ENCODE measurements at regions not wholly inside any gene's neighbourhood (a gene's known extent, or its start where the extent isn't known, plus 50 kb on each side); places are given as distances from the start of the nearest gene placed in this dataset.

DNA sequence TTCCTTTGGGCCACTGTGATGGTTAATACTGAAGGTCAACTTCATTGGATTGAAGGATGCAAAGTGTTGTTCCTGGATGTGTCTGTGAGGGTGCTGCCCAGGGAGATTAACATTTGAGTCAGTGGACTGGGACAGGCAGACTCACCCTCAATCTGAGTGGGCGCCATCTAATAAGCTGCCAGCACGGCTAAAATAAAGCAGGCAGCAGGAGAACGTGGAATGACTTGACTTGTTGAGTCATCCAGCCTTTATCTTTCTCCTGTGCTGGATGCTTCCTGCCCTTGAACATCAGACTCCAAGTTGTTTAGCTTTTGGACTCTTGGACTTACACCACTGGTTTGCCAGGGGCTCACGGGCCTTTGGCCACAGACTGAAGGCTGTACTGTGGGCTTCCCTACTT is 1046.9 kb downstream of the TYW1 start:
- TF ChIP-seq, protein P1, sequence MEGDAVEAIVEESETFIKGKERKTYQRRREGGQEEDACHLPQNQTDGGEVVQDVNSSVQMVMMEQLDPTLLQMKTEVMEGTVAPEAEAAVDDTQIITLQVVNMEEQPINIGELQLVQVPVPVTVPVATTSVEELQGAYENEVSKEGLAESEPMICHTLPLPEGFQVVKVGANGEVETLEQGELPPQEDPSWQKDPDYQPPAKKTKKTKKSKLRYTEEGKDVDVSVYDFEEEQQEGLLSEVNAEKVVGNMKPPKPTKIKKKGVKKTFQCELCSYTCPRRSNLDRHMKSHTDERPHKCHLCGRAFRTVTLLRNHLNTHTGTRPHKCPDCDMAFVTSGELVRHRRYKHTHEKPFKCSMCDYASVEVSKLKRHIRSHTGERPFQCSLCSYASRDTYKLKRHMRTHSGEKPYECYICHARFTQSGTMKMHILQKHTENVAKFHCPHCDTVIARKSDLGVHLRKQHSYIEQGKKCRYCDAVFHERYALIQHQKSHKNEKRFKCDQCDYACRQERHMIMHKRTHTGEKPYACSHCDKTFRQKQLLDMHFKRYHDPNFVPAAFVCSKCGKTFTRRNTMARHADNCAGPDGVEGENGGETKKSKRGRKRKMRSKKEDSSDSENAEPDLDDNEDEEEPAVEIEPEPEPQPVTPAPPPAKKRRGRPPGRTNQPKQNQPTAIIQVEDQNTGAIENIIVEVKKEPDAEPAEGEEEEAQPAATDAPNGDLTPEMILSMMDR (IDR thresholded peaks at IDR 0.05; ENCODE audit: low read depth, low read length), result no peak
- H3K4me3 ChIP-seq (ENCODE audit: low read depth, low read length), result no peak overlapping the region

DNA sequence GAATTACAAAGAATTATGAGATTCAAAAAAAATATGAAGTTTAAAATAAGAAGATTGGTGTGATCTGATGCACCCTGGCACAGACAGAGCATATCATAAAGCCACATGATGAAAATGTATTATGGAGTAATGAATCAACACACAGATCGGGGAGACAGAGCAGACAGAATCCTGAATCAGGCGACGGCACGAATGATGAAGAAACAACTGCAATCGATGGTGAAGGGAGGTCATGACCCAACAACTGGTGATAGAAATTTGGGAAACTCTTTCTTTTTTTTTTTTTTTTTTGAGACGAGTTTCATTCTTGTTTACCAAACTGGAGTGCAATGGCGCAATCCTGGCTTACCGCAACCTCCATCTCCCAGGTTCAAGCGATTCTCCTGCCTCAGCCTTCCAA is 1054.0 kb downstream of the TYW1 start:
- H3K4me3 ChIP-seq (ENCODE audit: low read depth, low read length), result no peak overlapping the region
- TF ChIP-seq, protein P1 (IDR thresholded peaks at IDR 0.05; ENCODE audit: low read depth, low read length), result no peak

DNA sequence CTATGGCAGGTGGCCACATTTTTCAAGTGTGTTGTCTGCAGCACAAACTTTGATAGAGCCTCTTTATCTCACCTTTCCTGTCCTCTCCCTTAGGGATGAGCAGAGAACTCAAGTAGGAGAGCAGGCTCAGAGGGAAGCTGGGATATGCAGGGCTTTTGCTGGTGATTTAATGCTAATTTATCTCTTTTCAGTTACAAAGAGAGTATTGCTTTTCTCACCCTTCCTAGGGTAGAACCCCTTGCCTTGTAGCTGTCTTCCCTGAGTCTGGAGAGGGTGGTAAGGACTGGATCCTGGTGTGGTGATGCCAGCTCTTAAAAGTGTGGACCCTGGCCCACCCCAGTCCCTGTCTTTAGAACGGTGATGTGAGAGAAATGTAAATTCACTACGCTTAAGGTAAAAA is 1061.4 kb downstream of the TYW1 start:
- no peak overlapping the region for H3K4me3 ChIP-seq (ENCODE audit: low read depth, low read length)
- TF ChIP-seq, protein P1 (IDR thresholded peaks at IDR 0.05; ENCODE audit: low read depth, low read length), result no peak

DNA sequence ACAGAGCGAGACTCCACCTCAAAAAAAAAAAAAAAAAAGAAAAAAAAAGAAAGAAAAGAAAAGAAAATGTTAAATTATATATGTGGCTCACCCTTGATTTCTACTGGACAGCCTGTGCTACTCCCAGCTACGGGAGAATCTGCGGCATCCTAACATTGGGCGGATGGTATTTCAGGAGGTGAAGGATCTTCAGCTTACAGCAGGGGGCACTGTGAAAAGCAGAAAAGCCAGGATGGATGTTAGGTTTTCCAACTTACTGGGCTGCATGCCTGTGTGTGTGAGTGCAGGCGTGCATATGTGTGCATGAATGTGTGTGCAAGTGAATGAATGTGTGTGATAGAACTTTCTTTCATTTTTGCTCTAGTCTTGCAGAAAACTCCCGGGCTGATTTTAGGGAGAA is 1066.5 kb downstream of the TYW1 start:
- TF ChIP-seq, protein P1 (IDR thresholded peaks at IDR 0.05; ENCODE audit: low read depth, low read length), result no peak
- H3K4me3 ChIP-seq (ENCODE audit: low read depth, low read length), result no peak overlapping the region

DNA sequence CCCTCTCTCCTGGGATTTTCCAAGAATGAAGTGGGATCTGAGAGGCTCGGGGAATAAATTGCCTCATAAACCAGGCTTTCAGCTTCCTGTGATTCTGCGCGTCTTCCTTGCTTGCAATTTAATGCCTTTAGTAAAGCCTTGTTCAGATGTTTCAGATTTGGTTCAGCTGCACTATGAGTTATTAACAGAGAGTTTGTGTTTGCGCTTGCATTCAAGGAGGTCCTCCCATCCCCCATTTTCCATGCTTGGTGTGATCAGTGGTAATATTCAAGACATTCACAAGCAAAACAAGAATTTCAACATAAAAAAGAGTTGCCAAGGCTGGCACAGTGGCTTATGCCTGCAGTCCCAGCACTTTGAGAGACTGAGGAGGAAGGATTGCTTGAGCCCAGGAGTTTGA is 1068.9 kb downstream of the TYW1 start:
- TF ChIP-seq, protein P1 (IDR thresholded peaks at IDR 0.05; ENCODE audit: low read depth, low read length), result no peak
- no peak overlapping the region for H3K4me3 ChIP-seq (ENCODE audit: low read depth, low read length)

DNA sequence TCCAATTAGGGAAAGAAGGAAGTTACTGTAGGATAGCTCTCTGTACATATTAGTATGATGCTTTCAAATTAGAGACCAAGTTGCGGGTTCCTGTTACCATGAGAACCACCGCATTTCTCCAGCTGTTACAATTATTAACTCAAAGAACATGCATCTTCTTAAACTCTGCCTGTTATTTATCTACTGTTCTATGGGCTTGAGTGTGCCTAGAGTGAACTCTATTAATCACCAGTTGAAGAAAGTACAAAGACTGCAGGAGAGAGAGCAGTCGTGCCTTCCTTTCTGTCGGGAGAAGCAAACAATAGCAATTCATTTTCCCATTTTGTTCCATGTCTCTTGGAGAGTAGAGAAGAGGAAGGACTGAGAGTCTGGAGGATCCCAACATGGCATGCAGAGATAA is 1071.2 kb downstream of the TYW1 start:
- TF ChIP-seq, protein P1 (IDR thresholded peaks at IDR 0.05; ENCODE audit: low read depth, low read length), result no peak

DNA sequence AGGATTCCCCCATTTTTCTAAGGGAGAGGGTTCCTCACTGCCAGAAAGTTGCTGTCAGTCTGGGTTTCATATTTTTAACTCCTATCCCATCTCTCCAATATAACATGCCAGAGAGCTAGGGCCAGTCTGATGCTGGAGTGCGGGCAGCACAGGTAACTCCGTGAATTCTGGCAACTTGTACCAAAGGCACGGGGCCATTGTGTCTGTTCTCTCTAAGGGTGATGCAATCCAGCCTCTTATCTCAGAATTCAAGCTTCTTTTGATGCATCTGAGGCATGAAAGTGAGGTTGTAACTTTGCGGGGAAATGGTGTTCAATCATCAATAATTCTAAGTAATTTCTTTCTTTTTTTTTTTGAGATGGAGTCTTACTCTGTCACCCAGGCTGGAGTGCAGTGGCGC is 1074.4 kb downstream of the TYW1 start:
- TF ChIP-seq, protein P1 (IDR thresholded peaks at IDR 0.05; ENCODE audit: low read depth, low read length), result no peak

More for the DNA sequence above, 1071.2 kb downstream of the TYW1 start:
- H3K4me3 ChIP-seq (ENCODE audit: low read depth, low read length), result no peak overlapping the region

More for the DNA sequence above, 1074.4 kb downstream of the TYW1 start:
- no peak overlapping the region for H3K4me3 ChIP-seq (ENCODE audit: low read depth, low read length)
